SH-SY5Y (cell line): ENCODE measurements at regions not wholly inside any gene's neighbourhood (a gene's known extent, or its start where the extent isn't known, plus 50 kb on each side); places are given as distances from the start of the nearest gene placed in this dataset.

Experiments used
- GATA2 ChIP-seq: IDR thresholded peaks from 2 replicates; pipeline ENCODE4 v1.6.1; 2011; ENCODE audit warnings: mild to moderate bottlenecking, low read depth, low read length
- GATA3 ChIP-seq: IDR thresholded peaks from 2 replicates; pipeline ENCODE4 v1.6.1; 2011; ENCODE audit warnings: low read depth, mild to moderate bottlenecking, low read length, moderate library complexity

GRCh38 chr10:61559615-61560014 lies 103.1 kb upstream of the CABCOCO1 start:
- TF ChIP-seq GATA3, result no peak
- no peak for TF ChIP-seq GATA2
